CD4-positive, alpha-beta T cell treated with Interleukin-12 subunit alpha and Interleukin-12 subunit beta, for 1 hour (primary cell): ENCODE measurements at regions not wholly inside any gene's neighbourhood (a gene's known extent, or its start where the extent isn't known, plus 50 kb on each side); places are given as distances from the start of the nearest gene placed in this dataset.

Experiments
- DNase-seq: peaks from one replicate; pipeline ENCODE4 v3.0.0-alpha.2; 2020

DNA sequence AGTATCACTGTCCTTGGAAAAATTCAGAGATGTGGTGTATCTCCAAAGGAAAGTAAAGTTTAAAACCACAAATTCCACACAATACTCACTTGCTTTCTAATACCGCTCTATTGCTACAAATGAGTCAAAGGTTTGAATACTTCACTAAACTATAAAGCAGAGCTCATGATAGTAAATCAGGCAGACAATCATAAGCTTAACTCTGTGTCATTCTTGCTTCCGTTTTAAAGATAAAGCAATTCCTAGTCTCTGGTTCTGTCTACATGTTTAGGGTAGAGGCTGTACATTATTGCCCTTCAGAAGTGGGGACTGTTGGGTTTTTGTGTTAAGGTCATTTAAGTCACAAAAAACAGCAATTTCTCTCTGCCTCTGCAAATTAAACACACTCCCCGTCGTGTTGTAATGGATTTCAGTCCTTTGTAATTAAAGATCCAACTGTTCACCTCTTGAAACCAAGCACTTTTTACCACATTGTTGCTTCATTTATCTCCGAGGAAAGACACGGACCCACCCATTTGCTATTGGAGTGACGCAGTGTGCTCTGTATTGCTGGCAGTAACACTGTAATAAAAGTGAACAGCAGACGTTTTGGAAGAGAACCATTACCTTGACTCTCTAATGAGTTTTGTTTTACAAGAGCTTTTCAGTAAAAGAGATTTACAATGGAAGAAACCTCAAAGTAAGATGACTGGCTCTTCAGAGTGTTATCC is 83.1 kb upstream of the CNTNAP4 start:
- DNase-seq, result no peak

DNA sequence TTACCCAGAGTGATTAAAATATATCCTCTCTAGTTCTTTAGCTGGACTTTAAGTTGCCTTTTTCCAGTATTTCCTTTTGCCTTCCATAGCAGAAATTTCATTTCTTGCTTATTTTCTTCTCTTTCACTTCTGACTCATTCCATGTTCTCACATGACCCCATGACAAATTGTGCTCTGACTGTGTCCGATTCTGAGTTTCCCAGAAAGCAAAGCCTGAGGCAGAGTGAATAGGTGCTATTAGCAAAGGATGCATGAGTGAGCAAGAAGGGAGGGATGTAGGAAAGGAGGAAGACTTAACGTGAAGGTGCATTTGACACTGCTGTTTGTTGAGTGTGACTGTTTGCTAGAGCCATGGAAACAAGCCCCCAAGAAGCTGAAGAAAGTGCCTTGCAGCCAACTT is 82.6 kb upstream of the CNTNAP4 start:
- DNase-seq, result no peak

DNA sequence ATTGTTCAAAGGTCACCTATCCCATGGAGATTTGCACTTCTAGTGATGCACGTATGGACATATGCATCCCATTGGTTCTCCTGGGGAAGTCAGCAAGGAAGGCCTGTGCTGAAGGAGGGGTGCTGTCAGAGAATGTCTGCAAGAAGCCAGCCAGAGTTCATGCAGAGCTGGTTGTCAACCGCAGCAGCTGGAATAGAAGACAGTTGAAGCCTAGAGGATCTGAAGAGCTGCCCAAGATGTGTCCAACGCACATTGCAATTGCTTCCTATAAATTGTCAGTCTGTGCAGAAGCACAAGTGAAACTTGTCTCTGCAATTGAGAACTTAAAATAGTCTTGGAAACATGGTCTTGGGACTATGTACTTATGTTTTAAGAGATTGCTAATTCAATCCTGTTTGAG is 82.1 kb upstream of the CNTNAP4 start:
- no peak for DNase-seq

DNA sequence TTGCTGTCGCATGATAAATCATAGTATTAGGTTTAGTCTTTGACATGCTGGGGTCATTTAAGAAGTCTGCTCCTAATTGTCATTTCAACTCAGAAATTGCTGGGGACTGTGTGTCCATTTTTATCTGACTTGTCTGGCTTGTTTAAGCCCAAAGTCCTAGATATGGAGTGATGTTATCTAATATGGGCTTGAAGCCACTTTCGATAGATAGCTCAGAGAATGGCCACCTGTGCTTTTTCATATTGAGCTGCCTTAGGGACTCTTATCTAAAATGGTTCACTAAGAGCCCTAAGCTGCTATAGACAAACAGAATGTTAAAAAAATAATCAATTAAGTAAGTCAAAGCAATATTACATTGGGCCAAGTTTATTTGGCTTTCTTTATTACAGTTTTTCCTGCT is 81.6 kb upstream of the CNTNAP4 start:
- DNase-seq, result no peak

DNA sequence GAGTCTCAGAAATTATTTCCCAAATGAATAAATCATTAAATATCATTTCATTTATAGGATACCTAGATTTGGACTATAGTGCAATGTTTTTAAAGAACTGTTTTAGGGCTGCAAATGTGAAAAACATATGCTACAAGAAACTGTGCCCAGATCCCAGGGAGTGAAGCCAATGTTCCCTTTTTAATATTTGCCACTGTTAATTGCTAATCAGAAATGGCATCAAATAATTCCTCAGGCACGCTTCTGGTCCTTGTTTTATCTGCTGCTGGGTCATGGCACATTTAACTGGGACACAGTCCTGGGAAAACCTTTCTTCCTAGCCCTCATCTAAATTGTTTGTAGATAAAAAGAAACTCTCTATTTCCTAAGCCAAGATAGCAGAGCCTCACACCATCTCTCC is 79.3 kb upstream of the CNTNAP4 start:
- DNase-seq, result no peak

DNA sequence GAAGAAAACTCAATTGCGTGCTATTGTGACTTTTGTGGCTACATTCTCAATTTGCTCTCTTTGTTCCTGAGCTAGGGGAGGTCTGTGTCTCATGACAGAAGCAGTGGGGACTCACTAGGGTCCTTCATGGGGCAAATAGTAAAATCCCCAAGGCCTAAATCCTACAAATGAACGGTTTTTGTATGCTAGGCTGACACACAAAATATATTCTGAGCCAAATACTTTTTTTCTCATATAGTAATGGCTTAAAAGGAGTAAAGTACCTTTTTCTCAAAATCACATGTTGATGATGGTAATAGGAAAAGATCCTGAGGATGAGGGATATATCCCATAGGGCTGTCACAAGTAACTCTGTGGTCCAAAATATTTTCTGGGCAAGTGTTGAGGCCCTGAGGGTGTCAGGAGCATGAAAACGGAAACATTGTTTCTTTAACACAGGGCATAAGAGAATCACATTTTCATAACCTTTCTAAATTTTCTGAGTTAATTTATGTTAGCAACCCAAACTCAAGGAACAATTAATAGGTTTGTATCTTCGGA is 77.5 kb upstream of the CNTNAP4 start:
- DNase-seq, result no peak

DNA sequence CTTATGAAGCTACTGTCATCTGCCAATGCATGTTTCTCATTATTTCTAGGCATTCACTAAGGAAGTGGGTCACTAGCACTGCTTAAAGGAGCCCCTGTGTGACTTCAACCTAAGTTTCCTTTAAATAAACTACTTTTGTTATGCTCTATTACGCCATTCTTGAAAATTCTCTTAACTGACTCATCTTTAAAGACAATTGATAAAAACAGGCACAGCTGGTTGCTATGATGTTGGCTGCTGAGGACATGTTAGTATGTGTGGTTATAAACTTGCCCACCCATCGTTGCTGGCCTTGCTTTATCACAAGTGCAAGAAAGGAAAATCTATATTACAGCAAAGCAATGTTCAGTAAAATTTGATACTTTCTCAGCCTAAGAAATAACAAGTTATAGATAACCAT is 75.8 kb upstream of the CNTNAP4 start:
- no peak for DNase-seq

DNA sequence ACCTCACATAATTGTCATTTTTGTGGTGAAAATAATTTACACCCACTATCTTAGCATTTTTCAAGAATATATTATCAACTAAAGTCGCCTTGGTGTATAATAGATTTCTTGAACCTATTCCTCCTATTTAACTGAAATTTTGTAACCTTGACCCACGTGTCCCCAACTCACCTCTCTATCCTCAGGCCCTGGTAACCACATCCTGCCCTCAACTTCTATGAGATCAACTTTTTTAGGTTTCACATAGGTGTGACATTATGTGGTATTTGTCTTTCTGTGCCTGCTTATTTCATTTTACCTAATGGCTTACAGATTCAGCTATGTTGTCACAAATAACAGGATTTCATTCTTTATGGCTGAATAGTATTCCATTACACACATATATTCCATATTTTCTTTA is 73.0 kb upstream of the CNTNAP4 start:
- DNase-seq, result no peak

DNA sequence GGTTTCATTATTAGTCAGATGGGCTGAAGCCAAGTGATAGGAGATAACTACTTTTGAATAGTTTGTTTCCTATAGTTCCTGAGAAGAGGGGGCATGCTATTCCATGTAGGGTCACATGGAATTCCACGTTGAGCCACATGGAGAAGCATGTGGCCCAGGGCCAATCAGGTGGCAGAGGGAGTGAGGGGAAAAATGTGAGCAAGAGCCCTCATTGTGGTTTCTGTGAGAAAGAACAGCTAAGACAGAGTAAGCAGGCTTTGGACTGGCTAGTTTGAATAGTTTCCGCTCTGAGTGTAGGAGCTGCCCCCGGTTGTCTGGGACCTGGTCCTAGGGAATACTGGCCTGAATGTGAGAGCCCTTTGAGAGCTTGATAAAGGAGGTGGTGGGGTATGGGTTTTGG is 69.9 kb upstream of the CNTNAP4 start:
- DNase-seq, result no peak

DNA sequence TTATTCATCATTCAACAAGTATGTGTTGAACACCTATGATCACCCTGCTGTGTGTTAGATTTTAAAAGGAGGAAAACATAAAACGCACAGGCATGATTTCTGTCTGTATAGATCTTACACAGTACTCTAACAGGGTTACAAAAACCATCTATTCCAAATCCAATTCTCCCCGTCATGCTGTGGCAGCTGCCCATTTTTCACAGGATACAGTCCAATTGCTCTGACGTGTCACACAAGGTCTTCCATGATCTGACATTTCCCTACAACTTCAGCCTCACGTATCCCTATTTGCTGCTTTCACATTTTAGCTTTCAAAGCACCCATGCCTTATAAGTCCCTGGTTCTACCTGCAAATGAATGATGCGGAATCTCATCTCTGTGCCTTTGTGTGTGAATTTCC is 67.0 kb upstream of the CNTNAP4 start:
- DNase-seq, result no peak

DNA sequence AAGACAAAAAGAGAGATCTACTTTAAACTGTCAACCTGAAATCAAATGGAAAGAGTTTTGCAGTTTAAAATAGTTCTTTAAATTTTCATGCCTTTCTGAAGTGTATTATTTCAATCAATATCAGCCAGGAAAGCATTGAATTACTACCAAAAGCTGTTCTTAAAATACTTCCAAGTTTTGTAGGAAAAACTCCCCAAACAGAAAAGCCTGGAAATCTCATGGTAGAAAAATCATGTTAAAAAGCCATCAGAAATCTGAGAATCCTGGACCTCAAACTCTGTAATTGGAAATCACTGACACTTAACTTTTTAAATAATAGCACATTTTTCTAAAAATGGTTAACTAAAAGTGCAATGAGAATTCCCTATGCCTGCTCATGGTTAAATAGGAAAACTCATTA is 63.3 kb upstream of the CNTNAP4 start:
- DNase-seq, result no peak

DNA sequence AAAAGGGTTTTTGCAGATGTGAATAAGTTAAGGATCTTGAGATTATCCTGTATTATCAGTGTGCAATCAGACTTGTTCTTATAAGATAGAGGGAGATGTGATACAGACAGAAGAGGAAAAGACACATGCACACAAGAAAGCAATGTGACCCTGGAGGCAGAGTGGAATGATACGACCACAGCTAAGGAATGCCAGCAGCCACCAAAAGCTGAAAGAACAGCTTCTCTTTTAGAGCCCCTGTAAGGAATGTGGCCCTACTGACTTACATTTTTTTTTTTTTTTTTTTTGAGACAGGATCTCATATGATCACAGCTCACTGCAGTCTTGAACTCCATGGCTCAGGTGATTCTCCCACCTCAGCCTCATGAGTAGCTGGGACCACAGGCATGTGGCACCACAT is 62.3 kb upstream of the CNTNAP4 start:
- no peak for DNase-seq

DNA sequence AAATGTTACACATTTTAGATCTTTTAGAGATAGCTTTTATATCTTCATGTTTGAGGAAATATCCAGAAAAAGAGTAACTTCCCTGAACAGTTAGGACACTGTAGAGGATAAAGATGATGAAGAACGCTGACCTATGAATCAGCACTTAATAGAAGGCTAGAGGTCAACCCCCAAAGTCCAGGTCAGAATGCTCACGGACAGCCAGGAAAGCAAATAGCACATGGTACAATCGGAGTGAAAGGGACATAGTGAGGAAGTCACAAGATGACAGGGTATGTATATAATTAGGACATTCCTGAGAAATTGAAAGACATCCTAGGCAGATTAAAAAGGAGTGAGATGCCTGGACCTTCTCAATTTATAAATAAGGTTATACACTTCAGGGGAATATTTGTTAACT is 55.1 kb upstream of the CNTNAP4 start:
- no peak for DNase-seq

DNA sequence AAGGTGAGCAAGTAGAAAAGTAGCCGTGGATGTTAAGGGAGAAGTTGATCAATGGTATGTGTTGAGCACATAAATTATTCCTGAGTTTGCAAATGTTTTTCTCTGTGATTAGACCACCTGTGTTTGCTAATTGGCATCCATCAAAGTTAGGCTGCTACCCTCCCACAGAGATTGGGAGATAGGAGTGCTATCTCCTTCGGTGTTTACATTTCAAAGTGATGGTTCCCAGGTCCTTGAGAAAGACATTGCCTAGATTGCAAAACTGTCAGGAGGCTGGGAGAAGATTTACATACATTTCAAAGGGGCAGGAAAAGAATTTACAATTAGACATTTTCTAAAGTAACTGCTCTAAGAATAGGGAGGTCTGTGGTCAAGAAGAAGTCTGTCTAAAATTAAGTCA is 54.3 kb upstream of the CNTNAP4 start:
- DNase-seq, result no peak

DNA sequence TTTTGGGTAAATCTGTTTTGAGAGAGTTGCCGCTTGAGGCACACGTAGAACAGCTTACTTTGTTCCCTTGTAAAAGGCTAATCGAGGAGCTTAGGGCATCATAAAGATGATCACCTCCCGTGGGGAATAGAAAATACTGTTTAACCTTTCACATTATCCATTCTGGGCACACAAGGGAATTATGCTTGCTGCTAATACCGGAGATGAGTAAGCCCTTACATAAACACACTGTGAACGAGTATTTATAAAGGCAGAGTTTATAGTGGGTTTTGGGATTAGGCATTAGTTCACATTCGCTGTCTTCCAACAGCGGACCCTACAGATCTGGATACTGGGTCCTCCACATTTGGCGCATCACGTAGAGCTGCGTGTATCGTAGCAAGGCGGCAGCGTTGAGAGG is 51.2 kb upstream of the CNTNAP4 start:
- DNase-seq, result no peak

DNA sequence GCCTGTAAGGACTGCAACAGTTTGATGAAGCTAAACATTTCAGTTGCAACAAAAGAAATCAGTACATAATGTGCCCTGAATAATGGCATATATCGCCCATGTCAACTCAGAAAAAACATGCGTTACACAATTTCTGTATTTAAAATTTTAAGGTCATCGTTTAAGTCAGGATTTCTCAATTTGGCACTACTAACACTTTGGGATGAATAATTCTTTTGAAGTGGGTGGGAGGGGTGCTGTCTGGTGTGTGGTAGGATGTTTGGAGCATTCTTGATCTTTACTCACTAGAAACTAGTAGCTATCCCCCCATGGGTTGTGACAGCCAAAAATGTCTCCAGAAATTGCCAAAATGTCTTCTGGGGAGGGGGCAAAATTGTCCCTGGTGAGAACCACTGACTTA is 50.7 kb upstream of the CNTNAP4 start:
- no peak for DNase-seq
